HG02571 (cell line): ENCODE measurements at regions not wholly inside any gene's neighbourhood (a gene's known extent, or its start where the extent isn't known, plus 50 kb on each side); places are given as distances from the start of the nearest gene placed in this dataset.
"Not testable (repeated sequence)": the region's sequence is repeated elsewhere in the genome, so short reads cannot be mapped to it uniquely, and the experiment has no call there.

Source experiments
- ATAC-seq: cut with Tn5 transposase; IDR thresholded peaks from one replicate; pipeline ENCODE4 v1.9.1; 2021; ENCODE audit warnings: mild to moderate bottlenecking, moderate library complexity; ENCODE audit not compliant: unreplicated experiment

- no peak for ATAC-seq
These were observed 1417.0 kb upstream of the ACO1 start for GRCh38 chr9:30967476-30967875.

GRCh38 chr9:30970186-30970585 is 1414.3 kb upstream of the ACO1 start:
- no peak for ATAC-seq

GRCh38 chr9:30970812-30971211 is 1413.6 kb upstream of the ACO1 start:
- no peak for ATAC-seq

DNA sequence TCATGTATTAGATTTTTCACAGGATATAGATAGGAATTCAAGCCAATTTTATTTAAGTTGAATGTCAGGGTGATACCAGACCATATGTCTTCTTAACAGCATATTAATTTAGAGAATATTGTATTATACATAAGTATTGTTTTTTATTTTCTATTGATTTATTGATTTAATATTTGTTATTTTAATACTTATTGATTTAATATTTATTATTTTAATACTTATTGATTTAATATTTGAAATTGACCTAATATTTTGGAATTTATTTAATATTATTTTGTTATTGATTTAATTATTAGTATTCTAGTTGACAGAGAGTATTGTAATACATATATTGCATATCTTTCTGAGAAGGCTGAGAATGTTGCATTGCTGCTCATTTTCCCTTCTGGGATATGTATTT is 1411.8 kb upstream of the ACO1 start:
- ATAC-seq = no peak

DNA sequence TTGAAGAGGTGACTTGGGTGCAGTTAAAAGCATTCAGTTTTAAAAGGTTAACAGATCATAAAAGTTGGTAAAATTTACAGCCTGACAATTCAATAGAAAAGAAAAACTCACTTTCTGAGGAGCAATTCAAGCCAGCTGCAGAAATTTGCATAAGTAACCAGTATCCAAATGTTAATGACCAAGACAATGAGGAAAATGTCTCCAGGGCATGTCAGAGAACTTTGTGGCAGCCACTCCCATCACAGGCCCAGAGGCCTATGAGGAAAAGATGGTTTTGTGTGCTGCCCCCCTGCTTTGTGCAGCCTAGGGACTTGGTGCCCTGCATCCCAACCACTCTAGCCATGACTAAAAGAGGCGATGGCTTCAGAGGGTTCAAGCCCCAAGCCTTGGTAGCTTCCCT is 1406.5 kb upstream of the ACO1 start:
- ATAC-seq = no peak

DNA sequence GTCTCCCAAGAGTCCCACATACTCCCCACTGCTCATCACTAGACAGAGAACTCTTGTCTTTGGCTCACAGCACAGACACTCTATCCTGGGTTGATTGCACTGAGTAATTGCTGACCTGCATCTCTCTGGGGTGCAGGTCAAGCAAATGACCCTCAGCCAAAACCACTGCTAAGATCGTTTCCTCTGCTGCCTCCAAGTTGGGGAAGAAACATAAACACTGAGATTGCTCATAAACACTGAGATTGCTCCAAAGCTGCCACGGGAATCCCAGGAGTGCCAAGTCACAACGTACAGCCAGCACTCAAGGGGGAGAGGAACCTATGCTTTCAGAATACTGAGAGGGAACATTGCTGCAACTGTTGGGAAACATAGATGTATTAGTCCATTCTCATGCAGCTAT is 1402.1 kb upstream of the ACO1 start:
- ATAC-seq = no peak

GRCh38 chr9:30995956-30996738 is 1388.3 kb upstream of the ACO1 start:
- ATAC-seq = no peak

DNA sequence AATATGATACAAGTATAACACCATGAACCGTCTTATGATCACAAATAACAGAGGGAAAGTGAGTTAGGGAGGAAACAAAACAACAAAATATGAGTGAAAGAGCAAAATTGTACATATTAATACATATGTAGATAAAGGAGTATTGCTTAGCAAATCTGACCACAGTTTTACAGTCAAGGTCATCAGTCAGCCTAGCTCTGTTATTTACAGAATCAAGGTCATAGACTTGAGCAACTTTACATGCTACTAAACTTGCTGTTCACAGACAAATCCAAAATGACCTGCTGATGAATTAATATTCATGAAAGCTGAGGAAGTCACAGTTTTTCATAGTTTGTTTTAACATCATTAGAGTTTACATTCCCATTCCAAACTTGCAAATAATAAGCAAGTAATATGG is 1387.7 kb upstream of the ACO1 start:
- ATAC-seq = no peak

- no peak for ATAC-seq
These were observed 1387.2 kb upstream of the ACO1 start for GRCh38 chr9:30997291-30997690.

DNA sequence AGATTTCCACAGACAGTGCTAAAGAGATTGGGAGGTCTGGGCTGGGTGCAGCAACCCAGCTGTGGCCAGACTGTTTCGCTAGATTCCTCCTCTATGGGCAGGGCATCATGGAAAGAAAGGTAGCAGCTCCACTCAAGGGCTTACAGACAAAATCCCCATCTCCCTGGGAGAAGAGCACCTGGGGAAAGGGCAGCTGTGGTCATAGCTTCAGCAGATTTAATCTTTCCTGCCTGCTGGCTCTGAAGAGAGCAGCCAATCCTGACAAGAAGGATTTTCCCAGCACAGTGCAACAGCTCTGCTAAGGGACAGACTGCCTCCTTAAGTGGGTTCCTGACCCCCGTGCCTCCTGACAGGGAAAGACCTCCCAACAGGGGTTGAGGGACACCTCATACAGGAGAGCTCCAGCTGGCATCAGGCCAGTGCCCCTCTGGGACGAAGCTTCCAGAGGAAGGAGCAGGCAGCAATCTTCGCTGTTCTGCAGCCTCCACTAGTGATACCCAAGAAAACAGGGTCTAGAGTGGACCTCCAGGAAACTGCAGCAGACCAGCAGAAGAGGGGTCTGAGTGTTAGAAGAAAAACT is 1379.3 kb upstream of the ACO1 start:
- no peak for ATAC-seq

DNA sequence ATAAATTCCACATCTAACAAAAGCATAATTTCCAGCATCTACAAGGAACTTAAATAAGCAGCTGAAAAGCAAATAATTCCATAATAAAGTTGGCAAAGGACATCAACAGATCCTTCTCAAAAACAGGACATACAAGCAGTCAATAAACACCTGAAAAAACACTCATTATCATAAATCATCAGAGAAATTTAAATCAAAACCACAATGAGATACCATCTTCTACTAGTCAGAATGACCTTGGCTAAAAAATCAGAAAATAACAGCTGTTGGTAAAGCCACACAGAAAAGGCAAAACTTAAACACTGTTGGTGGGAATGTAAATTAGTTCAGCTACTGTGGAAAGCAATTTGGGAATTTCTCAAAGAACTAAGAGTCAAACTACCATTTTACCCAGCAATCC is 1371.1 kb upstream of the ACO1 start:
- ATAC-seq = no peak

DNA sequence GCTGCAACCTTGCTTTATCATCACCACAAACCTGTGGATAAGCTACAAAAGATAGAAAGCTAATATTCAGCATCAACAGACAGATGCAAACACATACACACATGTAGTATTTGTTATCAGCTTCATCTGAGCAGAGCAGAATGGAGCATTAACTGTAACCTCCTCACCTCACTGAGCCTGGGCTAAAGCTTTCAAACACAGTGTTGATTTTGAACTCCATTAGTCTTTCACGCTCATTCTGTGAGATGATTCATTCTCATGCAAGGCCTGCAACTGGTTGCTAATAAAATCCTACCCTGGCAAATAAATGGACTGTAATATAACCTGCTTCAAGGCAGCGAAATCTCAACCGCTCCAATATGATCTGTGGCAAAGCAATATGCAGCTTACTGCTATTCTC is 1360.6 kb upstream of the ACO1 start:
- no peak for ATAC-seq

GRCh38 chr9:31027678-31028077 is 1356.8 kb upstream of the ACO1 start:
- no peak for ATAC-seq

GRCh38 chr9:31028137-31028536 is 1356.3 kb upstream of the ACO1 start:
- ATAC-seq = no peak

- ATAC-seq = no peak
These were observed 1353.7 kb upstream of the ACO1 start for GRCh38 chr9:31030741-31031202.

DNA sequence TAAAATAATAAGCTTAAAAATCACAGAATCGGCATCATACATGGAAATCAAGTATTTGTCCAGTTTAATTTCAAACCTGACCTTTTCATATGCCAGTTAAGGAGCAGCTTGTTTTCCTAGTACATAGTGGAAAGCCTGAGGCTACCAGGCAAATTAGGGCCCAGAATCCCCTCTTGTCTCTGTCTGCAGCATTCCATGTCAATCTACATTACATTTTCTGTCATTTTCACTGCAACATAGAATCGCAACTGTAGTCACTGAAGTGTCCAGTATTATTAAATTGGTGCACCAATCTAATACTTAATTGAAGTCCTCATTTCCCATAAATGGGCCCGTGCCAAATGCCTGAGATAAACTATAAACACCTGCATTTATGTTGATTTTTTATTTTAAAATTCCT is 1352.2 kb upstream of the ACO1 start:
- no peak for ATAC-seq

GRCh38 chr9:31034311-31034710 is 1350.1 kb upstream of the ACO1 start:
- no peak for ATAC-seq

- ATAC-seq = no peak
These were observed 1343.9 kb upstream of the ACO1 start for GRCh38 chr9:31040564-31040963.

DNA sequence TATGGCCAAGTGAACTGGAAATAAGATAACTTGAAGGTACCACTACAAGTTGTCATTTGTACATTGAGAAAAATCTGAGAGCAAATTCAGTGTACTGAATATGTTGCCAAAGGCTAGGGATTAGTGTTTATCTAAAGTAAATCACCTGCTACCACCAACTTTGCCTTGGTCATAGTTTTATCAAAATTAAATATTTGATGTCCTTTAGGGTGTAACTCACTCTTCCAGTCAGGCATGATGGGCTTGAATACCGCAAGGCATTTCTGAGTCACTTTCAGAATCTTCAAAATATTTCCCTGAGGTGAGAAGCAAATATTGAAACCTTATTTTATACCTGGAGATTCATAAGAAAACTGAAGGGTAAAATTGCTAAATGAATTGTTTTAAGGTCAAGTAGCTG is 1338.6 kb upstream of the ACO1 start:
- ATAC-seq = no peak

DNA sequence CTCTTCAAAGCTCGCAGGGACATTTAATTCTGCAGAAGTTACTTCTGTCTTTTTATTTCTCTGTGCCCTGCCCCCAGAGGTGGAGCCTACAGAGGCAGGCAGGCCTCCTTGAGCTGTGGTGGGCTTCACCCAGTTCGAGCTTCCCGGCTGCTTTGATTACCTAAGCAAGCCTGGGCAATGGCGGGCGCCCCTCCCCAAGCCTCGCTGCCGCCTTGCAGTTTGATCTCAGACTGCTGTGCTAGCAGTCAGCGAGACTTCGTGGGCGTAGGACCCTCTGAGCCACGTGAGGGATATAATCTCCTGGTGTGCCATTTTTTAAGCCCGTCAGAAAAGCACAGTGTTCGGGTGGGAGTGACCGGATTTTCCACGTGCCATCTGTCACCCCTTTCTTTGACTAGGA is 1322.9 kb upstream of the ACO1 start:
- ATAC-seq = not testable (repeated sequence)

- ATAC-seq = no peak
These were observed 1318.8 kb upstream of the ACO1 start for GRCh38 chr9:31065691-31066090.

DNA sequence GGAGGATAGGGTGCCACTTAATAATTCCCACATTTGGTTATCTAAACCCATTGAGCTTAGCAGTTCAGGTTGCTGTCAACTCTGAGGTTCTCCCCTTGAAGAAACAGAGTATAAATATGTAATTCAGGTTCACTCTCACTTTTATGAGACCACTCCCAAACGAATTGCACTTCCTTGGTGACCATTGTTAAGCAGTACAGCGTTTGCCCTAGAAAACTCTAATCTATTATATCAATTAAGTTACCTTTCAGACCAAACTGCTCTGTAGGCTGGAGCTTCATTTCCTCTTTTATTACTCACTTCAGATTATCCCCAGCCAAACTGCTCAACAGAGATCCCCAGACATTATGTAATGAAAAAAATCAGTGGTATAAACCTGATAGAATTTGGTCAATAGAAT is 1317.0 kb upstream of the ACO1 start:
- ATAC-seq = no peak
